HepG2 (cell line): ENCODE measurements at regions not wholly inside any gene's neighbourhood (a gene's known extent, or its start where the extent isn't known, plus 50 kb on each side); places are given as distances from the start of the nearest gene placed in this dataset.

Experiments
- JUND ChIP-seq: sonication (generic); formaldehyde crosslinking; IDR thresholded peaks from 2 replicates; pipeline ENCODE4 v1.8.0; 2022; ENCODE audit warnings: mild to moderate bottlenecking, missing genetic modification reagents
- MAX ChIP-seq: IDR thresholded peaks from 2 replicates; pipeline ENCODE4 v1.6.1; 2012; ENCODE audit warnings: inconsistent platforms
- POLR2A ChIP-seq, 2 experiments: IDR thresholded peaks; 2 replicates each; pipeline ENCODE4 v1.6.1; 2011; ENCODE audit warnings: low read depth in 2 of 2, low read length in 2 of 2, mild to moderate bottlenecking in 1 of 2, moderate library complexity in 1 of 2; ENCODE audit not compliant: insufficient read depth in 1 of 2
- POLR2AphosphoS5 ChIP-seq: IDR thresholded peaks from 2 replicates; pipeline ENCODE4 v1.6.1; 2012; ENCODE audit warnings: low read depth, low read length
- RAD21 ChIP-seq: fragments of 450-650 bp; formaldehyde crosslinking; IDR thresholded peaks from 2 replicates; pipeline ENCODE4 v1.5.0; 2020; ENCODE audit warnings: mild to moderate bottlenecking
- TAF1 ChIP-seq: sonication (generic); formaldehyde crosslinking; IDR thresholded peaks from 2 replicates; pipeline ENCODE4 v1.4.0; 2020; ENCODE audit warnings: missing genetic modification reagents
- ZFAT ChIP-seq: sonication (generic); formaldehyde crosslinking; conservative IDR thresholded peaks from 2 replicates; pipeline ENCODE4 v1.8.1; 2023; ENCODE audit warnings: missing genetic modification reagents, inconsistent platforms
- ZNF44 ChIP-seq: sonication (generic); formaldehyde crosslinking; IDR thresholded peaks from 2 replicates; pipeline ENCODE4 v1.5.1; 2020; ENCODE audit warnings: mild to moderate bottlenecking, missing genetic modification reagents
- ZNF792 ChIP-seq: IDR thresholded peaks from 2 replicates; pipeline ENCODE4 v1.6.1; 2016
- ZSCAN25 ChIP-seq: sonication (generic); formaldehyde crosslinking; IDR thresholded peaks from 2 replicates; pipeline ENCODE4 v1.8.0; 2022; ENCODE audit warnings: mild to moderate bottlenecking, missing genetic modification reagents
- TF ChIP-seq, protein P1 (sequence below): sonication (generic); formaldehyde crosslinking; IDR thresholded peaks from 2 replicates; pipeline ENCODE4 v1.8.1; 2022; ENCODE audit warnings: low read depth, mild to moderate bottlenecking, missing genetic modification reagents
- TF ChIP-seq, protein P2 (sequence below): sonication (generic); formaldehyde crosslinking; IDR thresholded peaks from 2 replicates; pipeline ENCODE4 v1.5.1; 2020; ENCODE audit warnings: missing genetic modification reagents, mild to moderate bottlenecking, borderline replicate concordance
- TF ChIP-seq, protein P3 (sequence below): IDR thresholded peaks from 2 replicates; pipeline ENCODE4 v1.6.1; 2016; ENCODE audit warnings: low read depth, missing genetic modification reagents, missing compliant biosample characterization

GRCh38 chr12:115464661-115465060 lies 780.7 kb upstream of the TBX3 start:
- TF ChIP-seq JUND (CRISPR knock-in tag) (no peak), POLR2A (IDR thresholded peaks at IDR 0.05; ENCODE audit: insufficient read depth in 1 of 2, low read depth in 2 of 2, low read length in 2 of 2) (no peak), TAF1 (no peak), POLR2AphosphoS5 (no peak), ZNF44 (CRISPR knock-in tag) (no peak), RAD21 (CRISPR knock-in tag) (no peak), ZSCAN25 (CRISPR knock-in tag) (no peak), MAX (no peak), ZNF792 (CRISPR knock-in tag) (no peak), ZFAT (CRISPR knock-in tag) (no peak)
- TF ChIP-seq, protein P1, sequence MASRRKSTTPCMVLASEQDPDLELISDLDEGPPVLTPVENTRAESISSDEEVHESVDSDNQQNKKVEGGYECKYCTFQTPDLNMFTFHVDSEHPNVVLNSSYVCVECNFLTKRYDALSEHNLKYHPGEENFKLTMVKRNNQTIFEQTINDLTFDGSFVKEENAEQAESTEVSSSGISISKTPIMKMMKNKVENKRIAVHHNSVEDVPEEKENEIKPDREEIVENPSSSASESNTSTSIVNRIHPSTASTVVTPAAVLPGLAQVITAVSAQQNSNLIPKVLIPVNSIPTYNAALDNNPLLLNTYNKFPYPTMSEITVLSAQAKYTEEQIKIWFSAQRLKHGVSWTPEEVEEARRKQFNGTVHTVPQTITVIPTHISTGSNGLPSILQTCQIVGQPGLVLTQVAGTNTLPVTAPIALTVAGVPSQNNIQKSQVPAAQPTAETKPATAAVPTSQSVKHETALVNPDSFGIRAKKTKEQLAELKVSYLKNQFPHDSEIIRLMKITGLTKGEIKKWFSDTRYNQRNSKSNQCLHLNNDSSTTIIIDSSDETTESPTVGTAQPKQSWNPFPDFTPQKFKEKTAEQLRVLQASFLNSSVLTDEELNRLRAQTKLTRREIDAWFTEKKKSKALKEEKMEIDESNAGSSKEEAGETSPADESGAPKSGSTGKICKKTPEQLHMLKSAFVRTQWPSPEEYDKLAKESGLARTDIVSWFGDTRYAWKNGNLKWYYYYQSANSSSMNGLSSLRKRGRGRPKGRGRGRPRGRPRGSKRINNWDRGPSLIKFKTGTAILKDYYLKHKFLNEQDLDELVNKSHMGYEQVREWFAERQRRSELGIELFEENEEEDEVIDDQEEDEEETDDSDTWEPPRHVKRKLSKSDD (CRISPR knock-in tag), result no peak
- TF ChIP-seq, protein P2, sequence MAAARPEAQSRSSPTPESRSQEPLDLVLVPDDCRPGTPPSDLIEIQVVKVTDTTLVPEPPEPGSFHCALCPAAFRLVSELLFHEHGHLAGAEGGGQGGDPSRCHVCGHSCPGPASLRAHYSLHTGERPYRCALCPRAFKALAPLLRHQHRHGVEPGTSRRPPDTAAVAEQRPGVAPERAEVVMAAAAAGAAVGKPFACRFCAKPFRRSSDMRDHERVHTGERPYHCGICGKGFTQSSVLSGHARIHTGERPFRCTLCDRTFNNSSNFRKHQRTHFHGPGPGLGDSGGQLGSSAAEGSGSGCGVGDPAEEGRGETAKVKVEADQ (CRISPR knock-in tag), result no peak
- TF ChIP-seq, protein P3, sequence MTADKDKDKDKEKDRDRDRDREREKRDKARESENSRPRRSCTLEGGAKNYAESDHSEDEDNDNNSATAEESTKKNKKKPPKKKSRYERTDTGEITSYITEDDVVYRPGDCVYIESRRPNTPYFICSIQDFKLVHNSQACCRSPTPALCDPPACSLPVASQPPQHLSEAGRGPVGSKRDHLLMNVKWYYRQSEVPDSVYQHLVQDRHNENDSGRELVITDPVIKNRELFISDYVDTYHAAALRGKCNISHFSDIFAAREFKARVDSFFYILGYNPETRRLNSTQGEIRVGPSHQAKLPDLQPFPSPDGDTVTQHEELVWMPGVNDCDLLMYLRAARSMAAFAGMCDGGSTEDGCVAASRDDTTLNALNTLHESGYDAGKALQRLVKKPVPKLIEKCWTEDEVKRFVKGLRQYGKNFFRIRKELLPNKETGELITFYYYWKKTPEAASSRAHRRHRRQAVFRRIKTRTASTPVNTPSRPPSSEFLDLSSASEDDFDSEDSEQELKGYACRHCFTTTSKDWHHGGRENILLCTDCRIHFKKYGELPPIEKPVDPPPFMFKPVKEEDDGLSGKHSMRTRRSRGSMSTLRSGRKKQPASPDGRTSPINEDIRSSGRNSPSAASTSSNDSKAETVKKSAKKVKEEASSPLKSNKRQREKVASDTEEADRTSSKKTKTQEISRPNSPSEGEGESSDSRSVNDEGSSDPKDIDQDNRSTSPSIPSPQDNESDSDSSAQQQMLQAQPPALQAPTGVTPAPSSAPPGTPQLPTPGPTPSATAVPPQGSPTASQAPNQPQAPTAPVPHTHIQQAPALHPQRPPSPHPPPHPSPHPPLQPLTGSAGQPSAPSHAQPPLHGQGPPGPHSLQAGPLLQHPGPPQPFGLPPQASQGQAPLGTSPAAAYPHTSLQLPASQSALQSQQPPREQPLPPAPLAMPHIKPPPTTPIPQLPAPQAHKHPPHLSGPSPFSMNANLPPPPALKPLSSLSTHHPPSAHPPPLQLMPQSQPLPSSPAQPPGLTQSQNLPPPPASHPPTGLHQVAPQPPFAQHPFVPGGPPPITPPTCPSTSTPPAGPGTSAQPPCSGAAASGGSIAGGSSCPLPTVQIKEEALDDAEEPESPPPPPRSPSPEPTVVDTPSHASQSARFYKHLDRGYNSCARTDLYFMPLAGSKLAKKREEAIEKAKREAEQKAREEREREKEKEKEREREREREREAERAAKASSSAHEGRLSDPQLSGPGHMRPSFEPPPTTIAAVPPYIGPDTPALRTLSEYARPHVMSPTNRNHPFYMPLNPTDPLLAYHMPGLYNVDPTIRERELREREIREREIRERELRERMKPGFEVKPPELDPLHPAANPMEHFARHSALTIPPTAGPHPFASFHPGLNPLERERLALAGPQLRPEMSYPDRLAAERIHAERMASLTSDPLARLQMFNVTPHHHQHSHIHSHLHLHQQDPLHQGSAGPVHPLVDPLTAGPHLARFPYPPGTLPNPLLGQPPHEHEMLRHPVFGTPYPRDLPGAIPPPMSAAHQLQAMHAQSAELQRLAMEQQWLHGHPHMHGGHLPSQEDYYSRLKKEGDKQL (CRISPR knock-in tag), result no peak
